Spleen (tissue), 7 donors: ENCODE measurements at regions not wholly inside any gene's neighbourhood (a gene's known extent, or its start where the extent isn't known, plus 50 kb on each side); places are given as distances from the start of the nearest gene placed in this dataset.

Source experiments
- CTCF ChIP-seq, 11 experiments: fragments of 200-600 bp in 7 of 11; fragments of 450-650 bp in 4 of 11; sonication (generic) in 4 of 11; IDR thresholded peaks in 8 of 11; conservative IDR thresholded peaks in 3 of 11; 1 replicate in 7 of 11; 2 replicates in 4 of 11; pipeline versions ENCODE4 v1.4.0 to v1.8.0; 2016 to 2021; ENCODE audit warnings: antibody characterized with exemption in 11 of 11, inconsistent platforms in 4 of 11, mild to moderate bottlenecking in 1 of 11
- POLR2A ChIP-seq, 3 donors: fragments of 450-650 bp; IDR thresholded peaks; one replicate each; pipeline ENCODE4 v1.5.1; 2017; ENCODE audit warnings: antibody characterized with exemption in 3 of 3, mild to moderate bottlenecking in 1 of 3
- POLR2AphosphoS5 ChIP-seq, 3 donors: sonication (generic); formaldehyde crosslinking; IDR thresholded peaks; one replicate each; pipeline ENCODE4 v1.5.1; 2017; ENCODE audit warnings: antibody characterized with exemption in 3 of 3
- donor health status: DM: no; HTN: no; CAD: no; lungs with moderate emphysema.
- donor health status: DM: no; HTN: no; CAD: no.
- donor health status: DM: no; HTN: no; CAD: no.

- no peak for TF ChIP-seq POLR2A (IDR thresholded peaks at IDR 0.05)
- no peak for TF ChIP-seq CTCF (IDR thresholded peaks at IDR 0.05 in 8 of 11, conservative IDR thresholded peaks at IDR 0.05 in 3 of 11)
- TF ChIP-seq POLR2AphosphoS5 (IDR thresholded peaks at IDR 0.05) = no peak
These were observed 958.3 kb downstream of the GALC start for GRCh38 chr14:87034680-87035079.
